HG03159 (cell line): ENCODE measurements at regions not wholly inside any gene's neighbourhood (a gene's known extent, or its start where the extent isn't known, plus 50 kb on each side); places are given as distances from the start of the nearest gene placed in this dataset.
"Not testable (repeated sequence)": the region's sequence is repeated elsewhere in the genome, so short reads cannot be mapped to it uniquely, and the experiment has no call there.

Experiments used
- ATAC-seq: cut with Tn5 transposase; IDR thresholded peaks from one replicate; pipeline ENCODE4 v1.9.1; 2021; ENCODE audit warnings: mild to moderate bottlenecking, moderate library complexity; ENCODE audit not compliant: unreplicated experiment

DNA sequence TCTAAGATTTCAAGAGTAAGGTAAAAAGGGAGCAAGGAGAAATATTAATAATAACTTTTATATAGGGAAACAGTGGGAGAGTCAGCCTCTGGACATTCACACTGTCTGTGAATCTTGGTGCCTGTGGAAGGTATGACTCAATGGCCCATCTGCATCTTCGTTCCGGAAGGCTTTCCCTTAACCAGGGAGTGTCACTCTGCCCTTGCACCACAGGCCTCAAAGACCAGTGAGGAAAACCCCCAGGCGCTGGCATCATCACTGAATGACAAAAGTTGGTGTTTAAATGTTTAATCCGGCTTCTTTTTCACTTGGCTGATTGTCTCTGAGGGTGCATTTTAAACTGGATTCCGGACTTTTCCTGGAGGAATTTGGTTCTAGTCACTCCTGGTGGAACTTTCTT is 522.4 kb upstream of the TLE4 start:
- no peak for ATAC-seq

DNA sequence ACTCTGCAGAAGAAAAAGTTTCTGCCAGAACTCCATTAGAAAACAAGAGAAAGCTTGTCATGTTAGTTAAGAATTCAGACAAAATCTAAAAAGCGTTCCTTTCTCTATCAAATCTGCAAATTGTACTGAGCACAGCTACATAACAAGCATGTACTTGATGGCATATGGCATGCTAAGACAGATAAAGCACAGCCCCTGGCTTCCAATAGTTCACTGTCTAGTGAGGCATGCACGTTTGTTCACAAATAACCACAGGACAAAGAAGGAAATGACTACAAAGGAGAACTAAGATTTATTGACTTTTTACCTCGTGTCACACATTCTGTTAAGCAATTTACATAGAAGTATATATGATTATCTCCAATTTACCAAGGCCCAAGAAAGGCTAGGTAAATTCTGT is 518.2 kb upstream of the TLE4 start:
- ATAC-seq, result peak; percentile 51

DNA sequence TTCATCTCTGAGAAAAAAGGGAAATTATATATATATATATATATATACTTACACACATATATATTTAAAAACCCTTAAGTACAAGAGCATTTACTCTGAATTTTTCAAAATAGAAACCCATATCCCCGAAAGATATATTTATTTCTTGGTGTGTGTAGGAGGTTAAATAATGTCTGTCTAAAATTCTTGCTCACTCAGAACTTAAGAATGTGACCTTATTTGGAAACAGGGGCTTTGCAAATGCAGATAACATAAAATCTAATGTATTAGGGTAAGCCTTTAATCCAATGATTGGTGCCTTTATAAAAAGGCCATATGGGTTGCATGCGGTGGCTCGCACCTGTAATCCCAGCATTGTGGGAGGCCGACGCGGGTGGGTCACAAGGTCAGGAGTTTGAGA is 517.3 kb upstream of the TLE4 start:
- ATAC-seq, result no peak

DNA sequence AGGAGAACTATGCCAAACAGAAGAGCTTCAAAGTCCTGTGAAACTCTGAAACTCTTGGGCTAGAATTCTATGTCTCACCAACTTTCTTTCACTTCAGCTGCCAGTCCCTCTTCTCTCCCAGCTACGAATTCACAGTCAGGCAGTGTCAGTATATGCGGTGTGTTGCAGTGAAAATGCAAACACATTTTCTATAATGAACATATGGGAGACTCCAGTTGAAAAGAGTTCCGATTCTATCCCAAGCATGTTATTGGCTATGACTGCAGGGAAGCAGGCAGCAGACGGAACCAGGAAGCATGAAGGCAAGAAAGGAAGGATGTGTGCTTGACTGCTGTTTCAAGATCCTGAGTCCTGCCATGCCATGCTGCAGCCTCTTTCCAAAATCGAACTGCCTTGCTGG is 515.7 kb upstream of the TLE4 start:
- ATAC-seq, result no peak

DNA sequence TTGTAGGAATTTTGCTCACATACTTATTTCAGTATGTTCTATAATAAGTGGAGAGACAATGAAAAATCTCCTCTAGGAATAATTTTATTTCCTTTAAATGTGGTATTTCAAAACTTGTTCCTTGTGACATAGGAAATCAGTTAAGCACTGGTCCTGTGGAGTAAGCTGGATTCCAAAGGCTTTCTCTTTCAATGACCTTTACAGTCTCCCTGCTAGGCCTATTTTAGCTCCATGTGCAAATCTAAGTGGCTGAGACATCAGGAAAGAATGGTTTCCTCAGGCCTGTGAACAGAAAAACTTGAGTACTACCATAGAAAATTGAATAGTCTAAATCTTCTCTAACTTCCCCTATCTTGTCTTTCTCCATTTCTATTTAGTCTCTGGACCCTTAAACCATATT is 514.2 kb upstream of the TLE4 start:
- no peak for ATAC-seq

DNA sequence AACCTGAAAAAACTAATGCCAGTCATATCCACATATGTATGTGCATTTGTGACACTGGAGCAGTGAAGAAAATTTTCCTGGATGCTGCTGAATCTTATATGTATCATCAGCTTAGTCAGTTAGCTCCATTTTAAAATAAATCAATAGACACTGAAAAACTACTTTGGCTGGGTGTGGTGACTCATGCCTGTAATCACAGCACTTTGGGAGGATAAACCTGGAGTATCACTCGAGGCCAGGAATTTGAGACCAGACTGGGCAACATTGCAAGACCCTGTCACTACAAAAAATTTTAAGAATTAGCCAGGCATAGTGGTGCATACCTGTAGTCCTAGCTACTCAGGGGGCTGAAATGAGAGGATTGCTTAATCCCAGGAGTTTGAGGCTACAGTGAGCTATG is 511.0 kb upstream of the TLE4 start:
- no peak for ATAC-seq

DNA sequence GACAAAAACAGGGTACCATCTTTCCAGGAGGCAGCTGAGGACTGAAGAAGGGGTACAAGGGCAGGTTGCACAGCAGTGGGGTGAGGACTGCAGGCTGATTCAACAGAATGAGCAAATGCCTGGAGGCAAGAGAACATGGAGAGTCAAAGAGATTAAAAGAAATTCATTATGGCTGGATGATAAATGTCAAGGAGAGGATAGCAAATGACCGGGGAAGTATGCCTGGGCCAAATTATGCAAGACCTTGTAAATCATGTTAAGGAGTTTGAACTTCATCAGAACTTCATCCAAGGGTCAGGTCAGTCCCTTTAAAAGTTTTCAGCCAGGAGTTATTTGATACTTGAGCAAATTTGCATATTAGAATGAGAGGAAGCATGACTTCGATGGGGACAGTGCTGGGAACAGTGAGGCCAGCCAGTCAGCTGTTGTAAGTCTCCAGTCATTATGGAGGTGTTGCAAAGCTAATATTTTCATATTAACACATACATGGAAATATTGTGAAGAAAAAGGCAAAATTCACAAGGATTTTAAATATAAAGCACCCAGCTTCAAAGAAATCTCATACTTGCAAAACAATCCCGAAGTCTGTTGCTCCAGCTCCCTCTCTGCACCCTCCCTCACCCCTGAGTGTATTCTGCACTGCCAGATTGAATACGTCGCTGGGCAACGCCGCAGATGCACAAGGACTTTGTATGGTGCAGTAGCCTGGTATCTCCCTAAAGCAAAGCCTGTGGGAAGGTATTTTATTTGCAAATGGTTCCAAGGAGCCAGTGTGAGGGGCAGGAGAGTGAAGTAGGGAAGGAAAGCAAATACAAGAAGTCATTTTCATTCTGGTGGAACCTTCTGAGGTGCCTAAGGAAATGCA is 509.8 kb upstream of the TLE4 start:
- no peak for ATAC-seq

DNA sequence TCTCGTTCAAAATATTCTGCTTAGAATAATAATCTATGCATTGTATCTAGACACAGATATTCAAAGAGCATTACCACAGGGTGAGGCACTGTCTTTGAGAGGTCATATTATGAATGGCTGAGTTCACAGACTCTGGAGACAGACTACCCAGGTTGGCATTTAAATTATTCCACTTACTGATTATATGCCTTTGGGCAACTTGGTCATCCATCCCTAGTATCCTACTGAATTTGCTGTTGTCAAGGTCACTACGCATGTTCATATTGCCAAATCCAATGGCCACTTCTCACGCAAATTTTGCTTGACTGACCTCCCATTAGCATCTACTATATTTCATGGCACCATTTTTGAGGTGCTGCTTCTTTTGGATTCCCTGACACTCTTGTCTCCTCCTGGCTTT is 498.6 kb upstream of the TLE4 start:
- ATAC-seq, result no peak

DNA sequence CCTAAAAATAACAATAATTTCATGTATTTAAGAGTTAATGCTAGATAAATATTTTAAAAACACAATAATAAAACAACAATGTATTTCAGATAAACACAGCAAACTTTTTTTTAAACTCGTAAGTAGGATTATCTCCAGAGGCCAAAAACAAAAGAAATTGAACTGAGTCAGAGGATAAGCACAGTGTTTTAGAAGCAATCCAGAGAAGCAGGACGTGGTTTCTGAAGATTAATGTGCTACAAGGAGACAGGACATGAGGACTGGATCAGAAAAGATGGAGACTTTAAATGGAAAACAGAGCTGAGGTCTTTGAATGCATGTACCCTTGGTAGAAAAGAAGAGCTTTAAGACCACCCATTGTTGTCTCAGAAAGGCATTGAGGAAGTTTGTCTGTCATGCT is 491.2 kb upstream of the TLE4 start:
- ATAC-seq, result no peak

DNA sequence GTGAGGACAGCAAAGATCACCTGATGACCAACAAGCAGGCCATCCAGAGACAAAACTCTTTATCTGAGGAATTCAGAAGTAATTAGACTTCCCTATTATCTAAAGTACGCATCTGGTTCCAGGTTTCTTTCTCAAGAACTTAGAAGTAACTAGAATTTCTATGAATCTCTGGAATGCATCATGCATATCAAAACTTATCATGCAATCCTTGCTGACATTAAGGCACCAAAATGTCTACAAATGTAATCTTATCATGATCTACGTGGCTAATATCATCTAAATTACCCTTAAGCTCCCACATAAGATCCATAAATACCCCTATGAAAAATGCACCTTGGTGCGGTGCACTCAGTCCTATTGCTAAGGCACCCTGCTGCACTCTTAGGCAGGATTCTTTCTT is 488.1 kb upstream of the TLE4 start:
- no peak for ATAC-seq

DNA sequence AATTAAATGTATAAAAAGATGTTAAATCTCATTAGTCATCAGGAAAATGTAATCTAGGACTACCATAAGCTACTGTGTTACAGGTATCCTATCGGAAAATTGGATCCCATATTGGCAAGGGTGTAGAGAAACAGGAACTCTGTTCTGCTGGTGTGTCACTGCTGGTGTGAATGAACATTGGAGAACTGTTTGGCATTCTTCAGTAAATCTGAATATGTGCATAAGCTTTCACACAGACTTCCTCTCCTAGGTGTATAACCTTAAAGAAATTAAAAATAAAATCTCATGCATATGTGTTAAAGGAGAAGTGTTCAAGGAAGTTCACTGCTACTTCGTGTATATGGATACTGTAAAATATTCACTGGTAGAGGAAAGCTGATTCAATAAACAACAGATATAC is 484.6 kb upstream of the TLE4 start:
- ATAC-seq, result no peak

DNA sequence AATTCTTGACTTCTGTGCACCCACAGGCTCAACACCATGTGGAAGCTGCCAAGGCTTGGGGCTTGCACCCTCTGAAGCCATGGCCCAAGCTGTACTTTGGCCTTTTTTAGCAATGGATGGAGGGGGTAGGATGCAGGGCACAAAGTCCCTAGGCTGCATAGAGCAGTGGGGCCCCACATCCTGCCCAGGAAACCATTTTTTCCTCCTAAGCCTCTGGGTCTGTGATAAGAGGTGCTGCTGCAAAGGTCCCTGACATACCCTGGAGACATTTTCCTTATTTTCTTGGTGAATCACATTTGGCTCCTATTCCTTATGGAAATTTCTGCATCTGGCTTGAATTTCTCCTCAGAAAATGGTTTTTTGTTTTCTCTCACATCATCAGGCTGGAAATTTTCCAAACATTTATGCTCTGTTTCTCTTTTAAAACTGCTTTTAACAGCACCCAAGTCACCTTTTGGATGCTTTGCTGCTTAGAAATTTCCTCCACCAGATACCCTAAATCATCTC is 482.7 kb upstream of the TLE4 start:
- ATAC-seq, result no peak

DNA sequence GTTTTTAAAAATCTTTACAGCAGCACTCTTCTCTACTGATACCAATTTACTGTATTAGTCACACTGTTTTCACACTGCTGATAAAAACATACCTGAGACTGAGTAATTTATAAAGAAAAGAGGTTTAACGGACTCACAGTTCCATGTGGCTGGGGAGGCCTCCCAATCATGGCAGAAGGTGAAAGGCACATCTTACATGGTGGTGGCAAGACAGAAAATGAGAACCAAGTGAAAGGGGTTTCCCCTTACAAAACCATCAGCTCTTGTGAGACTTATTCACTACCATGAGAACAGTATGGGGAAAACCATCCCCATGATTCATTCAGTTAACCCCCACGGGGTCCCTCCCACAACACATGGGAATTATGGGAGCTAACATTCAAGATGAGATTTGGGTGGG is 481.9 kb upstream of the TLE4 start:
- not testable (repeated sequence) for ATAC-seq

DNA sequence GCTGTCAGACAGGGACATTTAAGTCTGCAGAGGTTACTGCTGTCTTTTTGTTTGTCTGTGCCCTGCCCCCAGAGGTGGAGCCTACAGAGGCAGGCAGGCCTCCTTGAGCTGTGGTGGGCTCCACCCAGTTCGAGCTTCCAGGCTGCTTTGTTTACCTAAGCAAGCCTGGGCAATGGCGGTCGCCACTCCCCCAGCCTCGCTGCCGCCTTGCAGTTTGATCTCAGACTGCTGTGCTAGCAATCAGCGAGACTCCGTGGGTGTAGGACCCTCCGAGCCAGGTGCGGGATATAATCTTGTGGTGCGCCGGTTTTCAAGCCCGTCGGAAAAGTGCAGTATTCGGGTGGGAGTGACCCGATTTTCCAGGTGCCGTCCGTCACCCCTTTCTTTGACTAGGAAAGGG is 468.5 kb upstream of the TLE4 start:
- not testable (repeated sequence) for ATAC-seq

DNA sequence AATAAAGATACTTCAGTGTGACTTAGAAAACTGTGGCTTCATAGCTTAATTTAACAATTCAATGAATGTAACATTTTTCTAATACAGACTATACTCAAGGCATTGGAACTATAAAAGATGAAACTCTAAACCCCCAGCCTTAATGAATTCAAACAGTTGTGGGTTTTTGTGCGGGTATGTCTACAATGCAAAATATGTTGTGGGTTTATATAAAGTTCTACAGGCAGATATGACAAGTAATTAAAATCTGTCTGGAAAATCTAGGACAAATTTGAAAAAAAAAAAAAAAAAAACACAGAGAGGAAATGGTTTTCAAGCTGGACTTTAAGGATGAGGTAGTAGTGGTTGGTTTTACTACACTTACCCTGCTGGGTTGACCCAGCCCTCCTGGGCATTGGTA is 467.5 kb upstream of the TLE4 start:
- no peak for ATAC-seq

DNA sequence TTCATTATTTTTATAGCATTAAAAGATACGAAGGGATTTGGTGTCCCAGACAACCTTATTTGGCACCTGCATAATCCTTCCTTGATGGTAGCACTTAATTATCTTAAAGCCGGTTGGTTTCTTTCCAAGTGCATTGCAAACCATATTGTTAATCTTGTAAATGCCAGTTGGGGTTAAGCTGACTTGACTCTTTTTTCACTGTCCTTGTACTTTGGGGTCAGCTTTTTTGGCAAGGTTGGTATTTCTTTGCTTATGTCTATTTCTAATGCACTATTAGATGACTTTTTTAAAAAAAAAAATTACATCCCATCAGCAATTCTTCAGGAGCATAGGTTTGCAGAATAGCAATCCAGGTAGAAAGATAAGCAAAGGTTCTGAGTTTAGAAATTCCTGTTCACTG is 466.8 kb upstream of the TLE4 start:
- no peak for ATAC-seq

DNA sequence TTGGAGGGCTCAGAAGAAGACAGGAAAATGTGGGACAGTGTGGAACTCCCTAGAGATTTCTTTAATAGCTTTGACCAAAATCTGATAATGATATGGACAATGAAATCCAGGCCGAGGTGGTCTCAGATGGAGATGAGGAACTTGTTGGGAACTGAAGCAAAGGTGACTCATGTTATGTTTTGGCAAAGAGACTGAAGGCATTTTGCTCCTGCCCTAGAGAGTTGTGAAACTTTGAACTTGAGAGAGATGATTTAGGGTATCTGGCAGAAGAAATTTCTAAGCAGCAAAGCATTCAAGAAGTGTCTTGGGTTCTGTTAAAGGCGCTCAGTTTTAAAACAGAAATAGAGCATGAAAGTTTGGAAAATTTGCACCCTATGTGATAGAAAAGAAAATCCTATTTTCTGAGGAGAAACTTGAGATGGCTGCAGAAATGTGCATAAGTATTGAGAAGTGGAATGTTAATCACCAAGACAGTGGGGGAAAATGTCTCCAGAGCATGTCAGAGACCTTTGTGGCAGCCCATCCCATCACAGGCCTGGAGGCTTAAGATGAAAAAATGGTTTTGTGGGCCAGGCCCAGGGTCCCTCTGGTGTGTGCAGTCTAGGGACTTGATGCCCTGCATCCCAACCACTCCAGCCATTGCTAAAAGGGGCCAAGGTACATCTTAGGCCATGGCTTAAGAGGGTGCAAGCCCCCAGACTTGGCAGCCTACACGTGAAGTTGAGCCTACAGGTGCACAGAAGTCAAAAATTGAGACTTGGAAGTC is 463.7 kb upstream of the TLE4 start:
- no peak for ATAC-seq

DNA sequence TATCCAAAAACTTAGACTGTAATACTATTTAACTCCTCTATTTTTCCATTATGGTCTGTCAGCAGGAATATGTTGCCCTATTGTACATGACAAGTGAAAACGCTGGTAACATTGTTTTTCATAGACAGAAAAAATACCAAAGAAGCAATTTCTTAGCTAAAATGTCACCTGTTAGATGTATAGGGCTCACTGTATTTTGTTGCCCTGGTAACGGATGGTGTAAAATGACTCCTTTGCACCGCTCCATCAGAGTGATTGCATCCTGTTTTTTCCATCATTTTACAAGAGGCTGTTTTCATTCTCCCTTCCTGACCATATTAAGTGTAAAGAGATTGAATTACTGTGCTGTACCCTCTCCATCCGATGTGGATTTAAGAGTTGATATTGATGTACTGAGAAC is 460.1 kb upstream of the TLE4 start:
- ATAC-seq, result no peak

DNA sequence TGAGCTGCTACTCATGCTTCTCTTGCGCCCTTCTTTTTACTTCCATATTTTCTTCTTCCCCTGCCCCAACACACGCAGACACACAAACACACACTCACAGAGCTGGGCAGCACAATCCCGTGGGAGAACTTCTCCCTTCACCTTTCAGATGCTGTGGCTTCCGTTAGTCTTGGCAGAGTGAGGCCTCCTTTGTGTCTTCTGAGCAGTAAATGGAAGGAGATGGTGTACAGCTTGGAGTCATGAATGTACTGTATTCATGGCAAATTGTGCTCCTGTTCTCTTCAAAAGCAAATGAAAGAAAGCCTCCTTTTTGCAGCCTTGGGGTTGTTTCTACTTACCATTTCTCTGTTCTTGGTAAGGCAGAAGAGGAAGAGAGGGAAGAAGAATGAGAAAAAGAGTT is 456.6 kb upstream of the TLE4 start:
- no peak for ATAC-seq

DNA sequence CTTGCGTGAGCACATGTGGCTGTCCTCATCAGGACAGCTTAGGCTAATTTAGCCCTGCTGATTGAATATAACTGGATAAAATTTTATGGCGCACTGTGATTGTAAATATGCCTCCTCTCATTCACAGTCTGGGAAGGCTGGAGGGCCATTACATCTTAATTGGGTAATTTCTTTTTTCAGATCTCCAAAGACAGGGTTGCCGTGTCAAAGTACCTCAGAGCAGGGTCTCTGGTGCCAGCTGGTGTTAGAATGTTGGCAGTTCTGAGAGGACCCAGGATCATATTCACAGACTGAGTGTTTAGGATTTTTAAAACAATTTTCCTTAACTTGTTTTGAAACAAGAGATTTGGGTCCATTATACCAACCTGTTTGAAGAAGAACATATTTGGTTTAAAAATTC is 455.7 kb upstream of the TLE4 start:
- no peak for ATAC-seq

DNA sequence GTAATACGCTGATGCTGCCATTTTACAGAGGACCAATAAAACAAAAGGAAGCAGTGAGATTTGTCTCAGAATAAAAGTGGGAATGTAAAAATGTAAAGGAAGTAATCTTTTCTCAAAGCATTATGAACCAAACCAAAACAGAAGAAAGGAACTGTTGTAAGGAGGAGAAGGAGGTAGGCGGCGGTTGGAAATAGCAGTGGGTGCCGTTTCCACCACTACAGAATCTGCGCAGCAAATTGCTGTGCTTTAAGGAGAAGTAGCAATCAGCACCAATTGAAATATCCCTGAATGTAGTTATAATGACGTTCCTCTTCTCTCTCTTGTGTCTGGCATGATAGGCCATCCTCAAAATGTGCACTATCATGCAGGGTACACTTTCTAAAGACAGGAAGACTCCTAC is 455.1 kb upstream of the TLE4 start:
- no peak for ATAC-seq

DNA sequence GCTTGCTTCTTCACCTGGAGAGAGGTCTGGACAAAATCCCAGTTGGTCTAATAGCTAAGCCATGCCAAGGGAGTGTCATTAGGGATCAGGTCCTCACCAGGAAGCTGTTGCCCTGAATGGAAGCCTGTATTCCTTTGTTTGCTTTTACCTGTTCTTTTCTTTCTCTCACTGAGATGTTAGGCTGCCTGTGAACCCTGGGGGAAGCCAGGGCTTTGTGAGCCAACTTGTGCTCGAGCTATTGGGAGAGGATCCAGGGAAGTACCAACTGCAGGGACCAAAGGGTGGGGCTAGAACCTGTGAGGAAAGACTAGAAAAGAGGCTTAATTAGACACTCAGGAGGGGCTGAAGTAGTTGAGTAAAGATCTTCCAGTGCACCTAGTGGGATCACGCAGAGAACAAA is 451.2 kb upstream of the TLE4 start:
- ATAC-seq, result no peak
